Activated B cell treated with CpG ODN at 0.5 μM for 24 hours (primary cell): ENCODE measurements at regions not wholly inside any gene's neighbourhood (a gene's known extent, or its start where the extent isn't known, plus 50 kb on each side); places are given as distances from the start of the nearest gene placed in this dataset.

Source experiments
- ATAC-seq: fragments of 200-7000 bp; cut with Tn5 transposase; one replicate; pipeline ENCODE4 v1.10.0; 2021; ENCODE audit warnings: low read depth, mild to moderate bottlenecking, moderate library complexity
- CTCF ChIA-PET: fragments of 350-600 bp; sonication (Branson Sonifier 250); formaldehyde crosslinking; loops from one replicate; lab custom pipeline; 2021; ENCODE audit warnings: antibody characterized with exemption; lab: Charles Lee
- POLR2A ChIA-PET: fragments of 350-600 bp; sonication (Branson Sonifier 250); formaldehyde crosslinking; loops from one replicate; lab custom pipeline; 2021; ENCODE audit warnings: antibody characterized with exemption; lab: Charles Lee
- DNase-seq: peaks from one replicate; pipeline ENCODE4 v3.0.0; 2022
- H3K27ac Mint-ChIP-seq: one replicate; pipeline ENCODE4 v1.8.0; 2020; ENCODE audit warnings: mixed read lengths
- H3K27me3 Mint-ChIP-seq: one replicate; pipeline ENCODE4 v1.8.0; 2021; ENCODE audit warnings: mixed read lengths
- H3K36me3 Mint-ChIP-seq: one replicate; pipeline ENCODE4 v1.8.0; 2021; ENCODE audit warnings: low read depth, mixed read lengths
- H3K4me1 Mint-ChIP-seq: one replicate; pipeline ENCODE4 v1.8.0; 2021; ENCODE audit warnings: mixed read lengths
- H3K4me3 Mint-ChIP-seq: one replicate; pipeline ENCODE4 v1.8.0; 2020; ENCODE audit warnings: mild to moderate bottlenecking, mixed read lengths
- H3K9me3 Mint-ChIP-seq: one replicate; pipeline ENCODE4 v1.8.0; 2020; ENCODE audit warnings: mixed read lengths
- CTCF ChIP-seq: fragments of 200-600 bp; IDR thresholded peaks from one replicate; pipeline ENCODE4 v1.8.0; 2022; ENCODE audit warnings: antibody characterized with exemption, mild to moderate bottlenecking
- intact Hi-C: fragments of 100-400 bp; cut with micrococcal nuclease; formaldehyde crosslinking; loops from one replicate; pipeline ENCODE4 v1.15.1; 2024

- no peaks in the 10 kb centered on the region for H3K9me3 Mint-ChIP-seq
- no peak overlapping the region for H3K4me3 Mint-ChIP-seq
- ATAC-seq = no peak
- no peak overlapping the region for H3K27ac Mint-ChIP-seq
- no peaks in the 10 kb centered on the region for H3K36me3 Mint-ChIP-seq
- H3K4me1 Mint-ChIP-seq = no peaks in the 10 kb centered on the region
- intact Hi-C loops = no loop called here
- DNase-seq = no peak
- ChIA-PET POLR2A (no interaction called here), CTCF (no interaction called here)
- H3K27me3 Mint-ChIP-seq = no peaks in the 10 kb centered on the region
- no peak for TF ChIP-seq CTCF
Observed at GRCh38 chr3:18591120-18591519, 166.0 kb upstream of the SATB1 start.

GRCh38 chr3:18586076-18586475 lies 160.9 kb upstream of the SATB1 start:
- Mint-ChIP-seq H3K9me3 (peaks cover 5% of the 10 kb centered on the region), H3K27me3 (no peaks in the 10 kb centered on the region), H3K4me3 (no peak overlapping the region), H3K4me1 (no peaks in the 10 kb centered on the region), H3K36me3 (no peaks in the 10 kb centered on the region), H3K27ac (no peak overlapping the region)
- POLR2A ChIA-PET = no interaction called here
- ATAC-seq (no peak), DNase-seq (no peak)
- CTCF ChIA-PET = no interaction called here
- intact Hi-C loops = no loop called here
- no peak for TF ChIP-seq CTCF

GRCh38 chr3:18585004-18585968 lies 160.1 kb upstream of the SATB1 start:
- no peaks in the 10 kb centered on the region for H3K36me3 Mint-ChIP-seq
- no peak overlapping the region for H3K27ac Mint-ChIP-seq
- intact Hi-C loops = no loop called here
- H3K4me1 Mint-ChIP-seq = no peaks in the 10 kb centered on the region
- POLR2A ChIA-PET = no interaction called here
- no peaks in the 10 kb centered on the region for H3K27me3 Mint-ChIP-seq
- CTCF ChIA-PET = no interaction called here
- TF ChIP-seq CTCF = no peak
- no peak for ATAC-seq
- DNase-seq = no peak
- H3K4me3 Mint-ChIP-seq = no peak overlapping the region
- H3K9me3 Mint-ChIP-seq = peaks cover 5% of the 10 kb centered on the region

GRCh38 chr3:18580268-18580667 lies 155.1 kb upstream of the SATB1 start:
- CTCF ChIA-PET = interaction anchor here (1.4 kb wide), 1 partner anchor 178 kb away, joined by 5 read pairs; no protein-coding TSS in a partner anchor
- H3K27me3 Mint-ChIP-seq = no peaks in the 10 kb centered on the region
- TF ChIP-seq CTCF = no peak
- POLR2A ChIA-PET = no interaction called here
- no peaks in the 10 kb centered on the region for H3K36me3 Mint-ChIP-seq
- peaks cover 10% of the 10 kb centered on the region for H3K4me1 Mint-ChIP-seq
- ATAC-seq = no peak
- DNase-seq = no peak
- intact Hi-C loops = no loop called here
- no peak overlapping the region for H3K4me3 Mint-ChIP-seq
- peaks cover 5% of the 10 kb centered on the region for H3K9me3 Mint-ChIP-seq
- H3K27ac Mint-ChIP-seq = no peak overlapping the region

- peaks cover 5% of the 10 kb centered on the region for H3K9me3 Mint-ChIP-seq
- intact Hi-C loops = no loop called here
- H3K36me3 Mint-ChIP-seq = no peaks in the 10 kb centered on the region
- DNase-seq (no peak), ATAC-seq (no peak)
- H3K27me3 Mint-ChIP-seq = no peaks in the 10 kb centered on the region
- ChIA-PET POLR2A (no interaction called here), CTCF (interaction anchor here (1.4 kb wide), 1 partner anchor 178 kb away, joined by 5 read pairs; no protein-coding TSS in a partner anchor)
- H3K27ac Mint-ChIP-seq = no peak overlapping the region
- TF ChIP-seq CTCF = no peak
- peaks cover 10% of the 10 kb centered on the region for H3K4me1 Mint-ChIP-seq
- no peak overlapping the region for H3K4me3 Mint-ChIP-seq
Observed at GRCh38 chr3:18579661-18580060, 154.5 kb upstream of the SATB1 start.
